ENCODE measurements at regions not wholly inside any gene's neighbourhood (a gene's known extent, or its start where the extent isn't known, plus 50 kb on each side); places are given as distances from the start of the nearest gene placed in this dataset.

GRCh38 chr9:91039125-91039834, 237.7 kb downstream of the SYK start:
- TF ChIP-seq CTCF (IDR thresholded peaks at IDR 0.05) (no peak), POLR2A (IDR thresholded peaks at IDR 0.05) (no peak)
